ENCODE measurements at regions not wholly inside any gene's neighbourhood (a gene's known extent, or its start where the extent isn't known, plus 50 kb on each side); places are given as distances from the start of the nearest gene placed in this dataset.

- TF ChIP-seq CTCF (conservative IDR thresholded peaks at IDR 0.05 in 1 of 2, IDR thresholded peaks at IDR 0.05 in 1 of 2; ENCODE audit: low read depth in 1 of 2, low read length in 2 of 2) (no peak), EZH2 (IDR thresholded peaks at IDR 0.05; ENCODE audit: low read length, missing control alignments) (no peak)
These were observed 104.3 kb upstream of the MEIS2 start for GRCh38 chr15:37204692-37205091.

All from fibroblast of lung (primary cell).